HEK293 (cell line): ENCODE measurements at regions not wholly inside any gene's neighbourhood (a gene's known extent, or its start where the extent isn't known, plus 50 kb on each side); places are given as distances from the start of the nearest gene placed in this dataset.

Experiments
- TF ChIP-seq, protein P1 (sequence below): fragments of 450-650 bp; formaldehyde crosslinking; IDR thresholded peaks from 2 replicates; pipeline ENCODE4 v1.5.1; 2016; ENCODE audit warnings: missing biosample characterization, missing genetic modification characterization
- TF ChIP-seq, protein P2 (sequence below): fragments of 450-650 bp; formaldehyde crosslinking; optimal IDR thresholded peaks from 2 replicates; pipeline ENCODE3; 2016; ENCODE audit warnings: missing biosample characterization, mild to moderate bottlenecking, missing genetic modification characterization

DNA sequence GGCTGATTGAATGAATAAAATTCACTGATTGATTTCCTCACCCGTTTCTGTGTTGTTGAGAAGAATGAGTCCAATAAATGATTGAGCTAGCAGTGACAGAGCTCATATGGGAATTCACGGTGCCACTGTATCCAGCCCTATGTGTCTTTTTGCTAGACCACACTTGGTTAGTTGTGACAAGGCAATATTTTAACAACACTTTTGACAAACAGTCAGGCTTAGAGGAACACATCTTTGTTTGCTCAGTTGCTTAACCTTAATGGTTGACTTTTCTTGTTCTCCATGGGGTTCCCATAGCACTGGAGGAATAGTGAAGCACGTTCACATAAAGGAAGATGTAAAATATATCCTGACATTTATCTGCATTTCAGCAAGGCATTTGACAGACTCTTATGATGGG is 273.9 kb upstream of the DEPDC1 start:
- TF ChIP-seq, protein P1, sequence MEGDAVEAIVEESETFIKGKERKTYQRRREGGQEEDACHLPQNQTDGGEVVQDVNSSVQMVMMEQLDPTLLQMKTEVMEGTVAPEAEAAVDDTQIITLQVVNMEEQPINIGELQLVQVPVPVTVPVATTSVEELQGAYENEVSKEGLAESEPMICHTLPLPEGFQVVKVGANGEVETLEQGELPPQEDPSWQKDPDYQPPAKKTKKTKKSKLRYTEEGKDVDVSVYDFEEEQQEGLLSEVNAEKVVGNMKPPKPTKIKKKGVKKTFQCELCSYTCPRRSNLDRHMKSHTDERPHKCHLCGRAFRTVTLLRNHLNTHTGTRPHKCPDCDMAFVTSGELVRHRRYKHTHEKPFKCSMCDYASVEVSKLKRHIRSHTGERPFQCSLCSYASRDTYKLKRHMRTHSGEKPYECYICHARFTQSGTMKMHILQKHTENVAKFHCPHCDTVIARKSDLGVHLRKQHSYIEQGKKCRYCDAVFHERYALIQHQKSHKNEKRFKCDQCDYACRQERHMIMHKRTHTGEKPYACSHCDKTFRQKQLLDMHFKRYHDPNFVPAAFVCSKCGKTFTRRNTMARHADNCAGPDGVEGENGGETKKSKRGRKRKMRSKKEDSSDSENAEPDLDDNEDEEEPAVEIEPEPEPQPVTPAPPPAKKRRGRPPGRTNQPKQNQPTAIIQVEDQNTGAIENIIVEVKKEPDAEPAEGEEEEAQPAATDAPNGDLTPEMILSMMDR = no peak
- TF ChIP-seq, protein P2, sequence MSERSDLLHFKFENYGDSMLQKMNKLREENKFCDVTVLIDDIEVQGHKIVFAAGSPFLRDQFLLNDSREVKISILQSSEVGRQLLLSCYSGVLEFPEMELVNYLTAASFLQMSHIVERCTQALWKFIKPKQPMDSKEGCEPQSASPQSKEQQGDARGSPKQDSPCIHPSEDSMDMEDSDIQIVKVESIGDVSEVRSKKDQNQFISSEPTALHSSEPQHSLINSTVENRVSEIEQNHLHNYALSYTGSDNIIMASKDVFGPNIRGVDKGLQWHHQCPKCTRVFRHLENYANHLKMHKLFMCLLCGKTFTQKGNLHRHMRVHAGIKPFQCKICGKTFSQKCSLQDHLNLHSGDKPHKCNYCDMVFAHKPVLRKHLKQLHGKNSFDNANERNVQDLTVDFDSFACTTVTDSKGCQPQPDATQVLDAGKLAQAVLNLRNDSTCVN (tag by site-specific recombination) = no peak
